GM21367 (cell line): ENCODE measurements at regions not wholly inside any gene's neighbourhood (a gene's known extent, or its start where the extent isn't known, plus 50 kb on each side); places are given as distances from the start of the nearest gene placed in this dataset.
"Not testable (repeated sequence)": the region's sequence is repeated elsewhere in the genome, so short reads cannot be mapped to it uniquely, and the experiment has no call there.

Source experiments
- ATAC-seq: cut with Tn5 transposase; IDR thresholded peaks from one replicate; pipeline ENCODE4 v1.9.1; 2021; ENCODE audit not compliant: unreplicated experiment

- ATAC-seq: no peak
Measured at GRCh38 chr13:39931505-39931904, 276.0 kb downstream of the COG6 start.

GRCh38 chr13:39932514-39932913 is 277.1 kb downstream of the COG6 start:
- not testable (repeated sequence) for ATAC-seq

GRCh38 chr13:39935155-39935554 is 279.7 kb downstream of the COG6 start:
- ATAC-seq: no peak

- no peak for ATAC-seq
Measured at GRCh38 chr13:39938596-39938995, 283.1 kb downstream of the COG6 start.

- no peak for ATAC-seq
Measured at GRCh38 chr13:39941236-39941635, 285.8 kb downstream of the COG6 start.

- ATAC-seq: no peak
Measured at GRCh38 chr13:39941911-39942551, 286.6 kb downstream of the COG6 start.

GRCh38 chr13:39942552-39943273 is 287.3 kb downstream of the COG6 start:
- ATAC-seq: peak; percentile 97

DNA sequence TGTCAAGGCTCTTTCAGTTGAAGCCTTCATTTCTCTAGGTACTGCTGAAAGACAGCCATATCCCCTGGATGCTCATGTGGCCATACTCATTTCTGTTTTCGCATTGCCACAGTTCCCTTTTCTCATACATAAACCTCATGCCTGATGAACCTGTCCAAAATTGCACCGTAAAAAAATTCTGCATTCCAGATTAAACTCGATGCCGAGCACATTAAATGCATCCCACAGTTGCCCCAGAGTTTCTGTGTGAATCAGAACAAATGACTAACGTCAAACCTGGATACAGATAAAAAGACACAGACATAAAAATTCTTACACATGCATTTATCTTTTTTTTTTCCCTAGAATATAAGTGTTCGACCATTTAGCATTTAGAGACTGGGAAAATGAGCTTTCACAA is 288.2 kb downstream of the COG6 start:
- ATAC-seq: no peak

DNA sequence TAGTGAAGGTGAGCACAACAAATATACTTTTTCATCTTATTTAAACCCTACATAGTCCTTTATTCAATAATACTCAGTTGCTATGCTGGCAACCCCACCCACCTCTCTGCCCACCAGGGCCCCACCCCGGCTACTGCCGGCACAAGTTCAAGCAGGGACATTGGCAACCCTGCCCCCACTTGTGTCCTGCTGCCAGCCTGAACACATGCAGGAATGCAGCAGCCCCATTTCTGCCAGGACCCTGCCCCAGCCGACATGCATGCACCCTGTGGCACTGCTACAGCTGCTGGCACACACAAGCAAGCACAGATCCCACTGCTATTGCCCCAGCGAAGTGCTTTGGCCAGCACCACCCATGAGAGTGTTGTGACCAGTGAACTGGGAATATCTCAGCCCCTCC is 289.8 kb downstream of the COG6 start:
- ATAC-seq: no peak

DNA sequence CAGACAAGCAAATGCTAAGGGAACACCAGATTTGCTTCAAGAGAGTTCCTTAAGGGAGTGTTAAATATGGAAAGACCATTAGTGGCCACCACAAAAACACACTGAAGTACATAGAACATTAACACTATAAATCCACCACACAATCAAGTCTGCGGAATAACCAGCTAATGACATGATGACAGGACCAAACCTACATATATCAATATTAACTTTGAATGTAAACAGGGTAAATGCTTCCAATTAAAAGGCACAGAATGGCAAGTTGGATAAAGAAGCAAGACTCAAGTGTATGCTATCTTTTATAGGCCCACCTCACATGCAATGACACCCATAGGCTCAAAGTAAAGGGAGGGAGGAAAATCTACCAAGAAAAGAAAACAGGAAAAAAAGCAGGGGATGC is 291.3 kb downstream of the COG6 start:
- ATAC-seq: no peak

DNA sequence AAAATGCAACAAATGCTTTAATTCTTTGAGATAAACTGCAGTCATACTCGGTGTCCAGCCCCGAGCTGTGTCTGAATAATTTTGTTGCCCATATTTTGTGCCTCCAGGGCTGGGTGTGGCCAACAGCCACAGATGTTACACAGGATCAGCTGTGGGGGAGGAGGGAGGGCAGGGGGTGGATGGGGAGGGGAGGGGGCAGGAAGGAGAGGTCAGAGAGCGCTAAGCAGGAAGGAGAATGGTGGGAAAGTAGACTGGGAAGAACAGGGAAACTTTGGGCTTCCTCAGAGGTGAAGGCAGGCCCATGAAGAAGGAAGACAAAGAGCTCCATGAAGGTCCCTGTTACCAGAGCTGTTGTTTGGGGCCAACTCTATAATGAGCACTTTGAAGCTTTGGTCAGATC is 295.8 kb downstream of the COG6 start:
- ATAC-seq: no peak

DNA sequence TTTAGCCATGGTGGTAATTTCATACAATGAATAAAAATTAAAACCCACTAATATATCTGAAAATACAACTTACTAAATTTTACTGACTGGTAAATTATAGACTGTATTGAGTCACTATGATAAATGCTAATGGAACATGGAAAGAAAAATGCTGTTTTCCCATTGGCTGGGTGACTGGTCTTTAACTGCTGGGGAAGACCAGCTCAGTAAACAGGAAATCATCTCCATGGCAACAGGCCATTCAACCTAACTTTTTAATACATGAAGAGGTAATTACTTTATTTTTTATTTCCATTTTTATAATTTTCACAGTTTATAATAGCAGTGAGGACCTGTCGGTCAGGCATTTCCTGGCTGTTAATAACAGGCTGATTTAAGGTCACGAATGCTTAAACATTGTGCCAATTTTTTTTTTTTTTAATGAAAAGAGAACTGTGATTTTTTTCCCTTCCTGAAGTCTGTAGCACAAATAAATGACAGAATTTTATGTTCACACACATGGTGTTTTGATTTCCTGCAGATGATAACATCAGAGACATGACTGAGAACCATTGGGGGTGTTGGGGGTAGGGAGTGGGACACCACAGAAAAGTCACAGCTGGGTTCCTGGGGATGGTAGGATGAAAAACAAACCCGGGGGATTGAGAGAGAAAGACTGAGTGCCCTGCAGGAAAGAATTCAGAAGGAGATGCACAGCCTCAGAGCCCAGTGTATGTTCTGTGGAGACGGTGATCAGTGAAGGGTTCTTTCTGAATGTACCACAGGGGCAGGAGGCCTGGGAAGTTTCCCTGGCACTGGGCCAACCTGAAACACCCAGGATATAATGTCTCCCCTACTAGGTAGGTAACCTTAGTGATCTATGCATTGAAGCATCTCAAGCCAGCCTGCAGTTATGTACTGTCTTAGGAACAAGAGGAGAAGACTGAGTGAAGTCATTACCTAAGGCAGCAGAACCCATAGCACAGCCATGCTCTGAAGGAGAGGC is 297.1 kb downstream of the COG6 start:
- no peak for ATAC-seq

GRCh38 chr13:39954476-39954875 is 299.0 kb downstream of the COG6 start:
- no peak for ATAC-seq

DNA sequence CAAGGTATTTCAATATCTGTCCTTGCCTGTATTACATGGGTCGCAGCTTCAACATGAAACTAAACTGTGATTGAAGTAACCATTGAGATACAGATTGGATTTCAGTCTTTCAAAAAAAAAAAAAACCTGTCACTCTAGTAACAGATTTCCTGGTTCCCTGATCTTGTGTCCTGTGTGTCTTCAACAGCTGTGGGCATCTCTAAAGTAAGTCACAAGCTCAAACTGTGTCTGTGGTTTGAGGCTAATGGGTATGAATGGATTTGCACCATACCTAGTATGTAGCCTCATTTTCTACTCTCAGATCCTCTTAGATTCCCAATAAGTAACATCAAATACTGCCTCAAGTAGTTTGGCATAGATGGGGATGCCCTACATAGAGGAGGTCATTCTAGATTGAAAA is 300.1 kb downstream of the COG6 start:
- ATAC-seq: no peak

DNA sequence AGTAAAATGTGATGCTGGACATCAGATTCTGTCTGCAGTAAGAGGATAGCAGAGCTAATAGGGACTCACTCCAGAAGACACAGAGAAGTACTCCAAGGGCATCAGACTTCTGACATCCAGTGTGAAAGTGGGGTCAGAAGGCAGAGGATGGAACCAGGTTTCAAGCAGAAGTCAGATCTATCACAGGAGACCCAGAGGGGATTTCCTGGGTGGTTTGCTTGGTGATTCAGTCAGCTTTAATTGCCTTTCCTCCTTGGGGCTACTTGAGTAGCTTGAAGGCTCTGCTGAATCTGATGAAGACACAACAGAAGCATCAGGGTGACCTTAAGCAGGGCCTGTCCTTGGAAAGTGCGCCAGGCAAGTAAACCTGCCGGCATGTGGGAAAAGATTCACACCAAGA is 300.6 kb downstream of the COG6 start:
- peak; percentile 41 for ATAC-seq

- no peak for ATAC-seq
Measured at GRCh38 chr13:39957868-39958677, 302.6 kb downstream of the COG6 start.

GRCh38 chr13:39959497-39960144 is 304.2 kb downstream of the COG6 start:
- ATAC-seq: no peak

DNA sequence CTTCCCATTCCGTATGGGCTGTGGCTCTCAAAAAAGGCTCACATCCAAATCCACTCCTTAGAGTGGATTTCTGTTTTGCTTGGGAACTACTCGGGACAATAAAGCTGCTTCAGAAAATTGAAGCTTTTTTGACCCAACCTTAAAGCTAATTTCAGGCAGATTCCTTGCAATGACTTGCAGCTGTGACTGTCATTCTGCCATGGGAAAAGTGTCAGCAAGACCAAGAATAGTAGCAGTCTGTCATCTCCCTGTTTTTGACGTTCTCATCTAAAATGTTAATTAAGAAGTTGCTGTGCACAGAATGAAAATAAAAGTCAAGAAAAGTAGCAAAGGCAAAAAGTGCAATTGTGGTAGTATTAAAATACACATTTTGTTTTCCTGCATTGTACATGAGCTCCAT is 304.7 kb downstream of the COG6 start:
- ATAC-seq: no peak

DNA sequence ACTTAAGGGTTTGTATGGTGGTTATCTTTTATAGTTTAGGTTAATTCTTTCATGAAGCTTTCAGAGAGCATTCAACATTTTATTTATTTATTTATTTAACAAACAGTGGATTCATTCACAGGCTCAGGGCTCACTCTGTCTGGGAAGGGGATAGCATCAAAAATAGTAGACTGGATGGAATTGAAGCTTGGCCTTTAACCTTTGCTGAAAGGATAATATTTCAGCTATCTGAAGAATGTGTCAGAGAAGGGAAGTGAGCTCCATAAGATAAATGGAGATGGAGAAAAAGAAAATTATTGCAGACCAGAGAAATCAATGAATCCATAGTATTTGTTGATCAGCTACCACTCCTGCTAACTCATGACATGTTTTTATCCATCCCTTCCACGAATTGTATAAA is 305.6 kb downstream of the COG6 start:
- no peak for ATAC-seq

DNA sequence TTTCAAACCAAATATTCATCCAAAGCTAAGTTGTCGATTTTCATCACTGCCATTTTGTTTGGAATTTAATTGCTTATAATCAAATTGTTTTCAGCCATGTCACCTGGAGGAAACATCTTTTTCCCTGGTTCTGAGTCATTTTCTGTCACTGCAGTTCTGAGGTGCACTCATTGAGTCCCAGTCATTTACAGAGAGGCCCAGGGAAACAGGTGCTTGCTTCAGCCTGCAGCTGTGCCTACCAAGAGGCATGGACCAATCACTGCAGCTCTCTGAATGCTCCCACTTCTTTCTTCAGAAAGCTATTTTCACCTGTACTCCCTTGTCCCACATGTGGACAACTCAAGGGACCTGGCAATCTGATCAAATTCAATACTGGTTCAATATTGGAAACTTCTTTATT is 308.1 kb downstream of the COG6 start:
- no peak for ATAC-seq
